ENCODE measurements at regions not wholly inside any gene's neighbourhood (a gene's known extent, or its start where the extent isn't known, plus 50 kb on each side); places are given as distances from the start of the nearest gene placed in this dataset.

GRCh38 chr5:158127536-158127935 lies 268.6 kb upstream of the CLINT1 start:
- no peak overlapping the region for H3K27ac Mint-ChIP-seq
- no peaks in the 10 kb centered on the region for H3K36me3 Mint-ChIP-seq
- no peak for ATAC-seq (ENCODE audit: low read depth)
- H3K4me3 Mint-ChIP-seq, result no peak overlapping the region
- peaks cover 8% of the 10 kb centered on the region for H3K4me1 Mint-ChIP-seq
- peaks cover 5% of the 10 kb centered on the region for H3K27me3 Mint-ChIP-seq
- DNase-seq (ENCODE audit: low spot score in 2 of 2), result no peak
- H3K9me3 Mint-ChIP-seq, result no peaks in the 10 kb centered on the region

DNA sequence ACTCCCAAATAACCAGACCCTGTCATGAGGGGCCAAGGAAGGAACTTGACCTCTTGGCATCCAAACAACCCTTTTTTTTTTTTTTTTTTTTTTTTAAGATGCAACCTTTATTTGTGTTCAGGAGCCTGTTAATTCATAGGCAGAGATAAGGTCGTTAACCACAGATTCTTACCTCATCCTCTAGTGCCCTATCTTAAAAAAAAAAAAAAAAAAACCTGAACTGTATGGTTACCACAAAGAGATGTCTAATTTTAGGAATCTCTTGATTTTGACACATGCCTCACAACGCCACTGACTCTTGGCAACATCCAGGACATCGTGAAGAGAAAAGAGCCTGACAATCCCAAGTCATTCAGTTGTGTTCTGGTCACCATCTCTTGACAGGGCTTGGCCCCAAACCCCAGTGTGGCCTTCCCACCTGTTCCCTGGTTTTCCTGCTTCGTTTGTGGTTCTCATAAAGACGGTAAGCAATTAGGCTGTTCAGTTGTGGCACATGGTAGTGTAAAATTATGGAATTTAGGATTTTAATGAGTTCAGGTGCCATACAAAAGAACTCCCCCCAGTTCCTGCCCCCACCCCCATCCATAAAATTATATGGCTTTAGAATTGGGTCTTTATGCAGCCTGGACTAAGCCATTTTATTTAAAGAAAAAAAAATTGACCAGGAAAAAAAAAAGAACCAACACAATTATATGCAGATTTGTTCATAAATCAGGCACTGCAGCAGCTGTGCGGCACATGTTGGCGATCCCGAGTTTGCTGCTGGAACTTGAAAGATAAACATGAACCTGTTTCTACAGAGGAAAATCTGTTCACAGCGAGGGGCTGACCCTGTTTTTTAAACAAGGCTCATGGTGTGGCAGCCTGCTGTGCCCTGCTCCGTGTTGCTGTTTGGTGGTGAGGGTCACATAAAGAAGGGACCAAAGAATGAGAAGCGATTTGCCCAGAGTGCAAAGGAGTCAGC lies 267.8 kb upstream of the CLINT1 start:
- H3K4me1 Mint-ChIP-seq, result peaks cover 8% of the 10 kb centered on the region
- DNase-seq (ENCODE audit: low spot score in 2 of 2), result no peak
- no peaks in the 10 kb centered on the region for H3K36me3 Mint-ChIP-seq
- no peak for ATAC-seq (ENCODE audit: low read depth)
- peaks cover 5% of the 10 kb centered on the region for H3K27me3 Mint-ChIP-seq
- no peak overlapping the region for H3K27ac Mint-ChIP-seq
- H3K4me3 Mint-ChIP-seq, result no peak overlapping the region
- no peaks in the 10 kb centered on the region for H3K9me3 Mint-ChIP-seq

DNA sequence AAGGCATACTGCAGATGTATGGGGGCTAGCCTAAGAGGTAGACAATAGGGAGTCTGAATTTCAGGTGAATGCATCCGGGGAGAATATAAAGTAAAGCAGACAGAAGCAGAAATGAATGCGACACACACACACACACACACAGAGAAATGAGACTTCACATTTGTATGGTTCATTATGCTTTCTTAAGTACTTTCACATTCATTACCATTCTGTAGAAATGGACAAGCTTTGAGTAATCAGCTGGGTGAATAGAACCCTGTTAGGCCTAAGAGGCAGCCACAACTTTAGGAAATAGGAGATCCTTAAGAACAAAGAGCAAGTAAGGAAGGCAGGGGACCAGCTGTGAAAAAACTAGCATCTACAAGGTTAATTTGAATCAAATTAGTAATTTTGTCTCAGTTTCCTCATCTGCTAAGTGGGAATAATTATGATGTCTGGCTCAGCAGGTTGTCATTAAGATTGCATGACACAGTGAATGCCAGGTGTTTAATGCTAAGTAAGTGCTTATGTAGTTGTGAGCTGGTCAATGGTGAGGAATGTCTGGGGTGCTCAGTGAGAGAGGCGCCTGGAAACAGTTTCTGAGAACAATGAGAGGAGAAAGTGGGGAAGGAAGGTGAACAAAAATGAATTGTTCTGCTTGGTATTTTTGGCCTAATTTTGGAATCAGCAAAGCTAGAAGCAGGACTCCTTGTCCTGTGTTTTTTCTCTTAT lies 265.8 kb upstream of the CLINT1 start:
- Mint-ChIP-seq H3K27ac (no peak overlapping the region), H3K27me3 (peaks cover 3% of the 10 kb centered on the region), H3K4me1 (peaks cover 8% of the 10 kb centered on the region), H3K4me3 (no peak overlapping the region), H3K9me3 (no peaks in the 10 kb centered on the region), H3K36me3 (no peaks in the 10 kb centered on the region)
- no peak for ATAC-seq (ENCODE audit: low read depth)
- no peak for DNase-seq (ENCODE audit: low spot score in 2 of 2)

DNA sequence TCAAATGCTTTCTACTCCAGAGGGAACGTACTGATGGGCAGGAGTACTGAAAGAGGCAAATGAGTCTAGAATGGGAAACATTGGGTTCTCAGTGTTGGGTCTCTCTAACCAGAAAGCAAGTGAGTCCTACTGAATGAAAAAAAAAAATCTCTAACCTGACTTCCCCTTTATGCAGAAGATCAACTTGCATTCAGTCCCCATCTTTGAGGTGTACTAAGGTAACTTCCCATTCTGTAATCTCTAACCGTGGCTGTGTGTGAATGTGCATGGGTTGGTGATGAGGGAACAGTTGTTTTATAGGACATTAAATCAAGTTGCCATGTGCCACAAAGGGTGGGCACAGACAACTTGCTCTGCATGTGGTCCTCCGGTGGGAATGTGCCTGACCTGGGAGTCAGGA lies 264.6 kb upstream of the CLINT1 start:
- DNase-seq (ENCODE audit: low spot score in 2 of 2), result no peak
- no peaks in the 10 kb centered on the region for H3K36me3 Mint-ChIP-seq
- peak; percentile 85 for ATAC-seq (ENCODE audit: low read depth)
- H3K27me3 Mint-ChIP-seq, result peaks cover 4% of the 10 kb centered on the region
- no peaks in the 10 kb centered on the region for H3K9me3 Mint-ChIP-seq
- no peak overlapping the region for H3K4me3 Mint-ChIP-seq
- H3K27ac Mint-ChIP-seq, result no peak overlapping the region
- peaks cover 8% of the 10 kb centered on the region for H3K4me1 Mint-ChIP-seq

DNA sequence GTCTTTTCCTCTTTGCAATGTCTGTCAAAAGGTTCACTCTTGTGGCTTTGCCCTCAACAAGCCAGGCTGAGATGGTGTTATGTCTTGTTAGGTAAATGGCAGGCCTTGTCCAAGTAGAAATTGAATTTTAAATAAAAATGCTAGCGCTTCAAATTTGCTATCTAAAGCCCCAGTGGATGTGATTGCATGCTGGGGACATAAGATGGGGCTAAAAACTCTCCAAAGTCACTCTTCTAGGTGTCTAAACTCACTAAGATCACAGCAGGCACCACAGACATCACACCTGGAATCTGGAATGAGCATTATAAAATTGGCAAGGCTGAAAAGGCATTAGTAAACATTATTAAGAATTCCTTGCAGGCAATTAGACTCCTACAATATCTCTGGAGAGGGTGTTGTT lies 262.7 kb upstream of the CLINT1 start:
- no peak overlapping the region for H3K27ac Mint-ChIP-seq
- ATAC-seq (ENCODE audit: low read depth) (no peak), DNase-seq (ENCODE audit: low spot score in 2 of 2) (no peak)
- peaks cover 8% of the 10 kb centered on the region for H3K4me1 Mint-ChIP-seq
- H3K9me3 Mint-ChIP-seq, result no peaks in the 10 kb centered on the region
- no peaks in the 10 kb centered on the region for H3K36me3 Mint-ChIP-seq
- H3K4me3 Mint-ChIP-seq, result no peak overlapping the region
- peaks cover 13% of the 10 kb centered on the region for H3K27me3 Mint-ChIP-seq

GRCh38 chr5:158120760-158121159 lies 261.8 kb upstream of the CLINT1 start:
- peaks cover 16% of the 10 kb centered on the region for H3K27me3 Mint-ChIP-seq
- ATAC-seq (ENCODE audit: low read depth) (no peak), DNase-seq (ENCODE audit: low spot score in 2 of 2) (no peak)
- H3K4me1 Mint-ChIP-seq, result peaks cover 8% of the 10 kb centered on the region
- H3K36me3 Mint-ChIP-seq, result no peaks in the 10 kb centered on the region
- H3K9me3 Mint-ChIP-seq, result no peaks in the 10 kb centered on the region
- H3K4me3 Mint-ChIP-seq, result no peak overlapping the region
- no peak overlapping the region for H3K27ac Mint-ChIP-seq

DNA sequence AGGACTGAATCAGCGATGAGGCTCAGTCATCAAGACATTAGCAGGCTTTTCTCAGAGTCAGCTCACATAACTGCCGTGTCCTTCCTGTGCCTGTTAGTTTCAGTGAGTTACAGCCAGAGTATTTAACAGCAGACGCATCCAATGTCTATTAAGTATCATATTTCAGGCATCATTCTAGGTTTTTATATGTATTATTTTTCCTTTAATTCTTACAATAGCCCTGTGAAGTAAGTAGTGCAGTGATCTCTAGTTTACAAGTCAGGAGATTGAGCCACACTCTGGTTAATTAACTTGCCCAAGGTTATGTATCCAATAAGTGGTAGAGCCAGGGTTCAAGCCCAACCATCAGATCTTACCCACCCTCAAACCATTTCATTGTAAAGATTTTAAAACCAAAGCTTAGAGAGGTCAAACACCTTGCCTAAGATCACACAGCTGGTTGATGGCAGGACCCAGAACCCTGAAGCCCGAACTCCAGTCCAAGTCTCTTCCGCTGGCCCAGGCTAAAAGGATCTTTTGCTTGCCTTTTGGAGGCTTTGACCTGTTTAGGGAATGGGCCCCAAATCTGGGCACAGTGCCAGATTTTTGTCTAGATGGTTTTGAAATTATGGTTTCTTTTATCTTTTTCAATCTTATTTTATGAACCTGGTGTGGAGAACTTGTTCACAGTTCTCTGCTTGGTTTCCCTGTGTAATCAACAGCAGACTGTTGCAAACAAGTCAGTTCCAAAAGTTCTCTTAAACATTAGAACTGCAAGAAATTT lies 261.2 kb upstream of the CLINT1 start:
- peaks cover 19% of the 10 kb centered on the region for H3K27me3 Mint-ChIP-seq
- ATAC-seq (ENCODE audit: low read depth), result no peak
- H3K27ac Mint-ChIP-seq, result no peak overlapping the region
- H3K4me1 Mint-ChIP-seq, result peaks cover 8% of the 10 kb centered on the region
- H3K4me3 Mint-ChIP-seq, result no peak overlapping the region
- H3K9me3 Mint-ChIP-seq, result no peaks in the 10 kb centered on the region
- H3K36me3 Mint-ChIP-seq, result no peaks in the 10 kb centered on the region
- no peak for DNase-seq (ENCODE audit: low spot score in 2 of 2)

GRCh38 chr5:158117467-158118160 lies 258.7 kb upstream of the CLINT1 start:
- no peak overlapping the region for H3K4me3 Mint-ChIP-seq
- no peaks in the 10 kb centered on the region for H3K4me1 Mint-ChIP-seq
- DNase-seq (ENCODE audit: low spot score in 2 of 2) (no peak), ATAC-seq (ENCODE audit: low read depth) (no peak)
- peaks cover 8% of the 10 kb centered on the region for H3K9me3 Mint-ChIP-seq
- peaks cover 21% of the 10 kb centered on the region for H3K27me3 Mint-ChIP-seq
- H3K36me3 Mint-ChIP-seq, result no peaks in the 10 kb centered on the region
- H3K27ac Mint-ChIP-seq, result no peak overlapping the region

DNA sequence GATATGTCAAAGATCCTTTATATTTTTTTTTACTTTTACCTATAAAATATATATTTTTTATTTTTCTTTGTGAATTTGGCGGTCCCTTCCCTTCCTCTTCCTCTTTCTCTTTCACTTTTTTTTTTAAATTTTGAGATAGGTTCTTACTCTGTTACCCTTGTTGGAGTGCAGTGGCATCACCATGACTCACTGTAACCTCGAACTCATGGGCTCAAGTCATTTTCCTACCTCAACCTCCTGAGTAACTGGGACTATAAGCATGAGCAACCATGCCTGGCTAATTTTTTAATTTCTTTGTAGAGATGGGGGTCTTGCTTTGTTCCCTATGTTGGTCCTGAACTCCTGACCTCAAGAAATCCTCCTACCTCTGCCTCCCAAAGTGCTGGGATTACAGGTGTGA lies 258.0 kb upstream of the CLINT1 start:
- no peaks in the 10 kb centered on the region for H3K4me1 Mint-ChIP-seq
- DNase-seq (ENCODE audit: low spot score in 2 of 2) (no peak), ATAC-seq (ENCODE audit: low read depth) (no peak)
- H3K4me3 Mint-ChIP-seq, result no peak overlapping the region
- no peaks in the 10 kb centered on the region for H3K36me3 Mint-ChIP-seq
- peaks cover 21% of the 10 kb centered on the region for H3K27me3 Mint-ChIP-seq
- peaks cover 8% of the 10 kb centered on the region for H3K9me3 Mint-ChIP-seq
- H3K27ac Mint-ChIP-seq, result no peak overlapping the region

DNA sequence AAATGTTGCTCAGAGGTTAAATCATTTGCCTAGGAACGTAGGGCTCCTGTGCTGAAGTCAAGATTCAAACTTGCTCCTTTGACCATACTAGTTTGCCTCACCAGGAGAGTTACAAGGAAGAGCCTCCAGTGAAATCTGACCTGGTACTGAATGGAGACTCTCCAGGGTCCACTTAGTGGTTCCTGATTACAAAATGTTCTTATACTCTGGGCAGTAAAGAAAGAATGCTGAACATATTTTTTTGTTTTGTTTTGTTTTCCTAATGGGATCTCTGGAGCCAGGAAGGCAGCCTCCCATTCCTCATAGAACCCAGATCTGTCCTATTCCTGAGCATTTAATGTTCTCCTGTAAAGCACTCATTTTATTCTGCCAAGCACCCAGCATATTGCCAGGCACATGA lies 256.5 kb upstream of the CLINT1 start:
- Mint-ChIP-seq H3K36me3 (no peaks in the 10 kb centered on the region), H3K4me3 (no peak overlapping the region), H3K27ac (no peak overlapping the region), H3K9me3 (peaks cover 8% of the 10 kb centered on the region), H3K4me1 (no peaks in the 10 kb centered on the region), H3K27me3 (peaks cover 21% of the 10 kb centered on the region)
- ATAC-seq (ENCODE audit: low read depth), result no peak
- no peak for DNase-seq (ENCODE audit: low spot score in 2 of 2)

GRCh38 chr5:158108177-158108576 lies 249.2 kb upstream of the CLINT1 start:
- Mint-ChIP-seq H3K9me3 (peaks cover under 1% of the 10 kb centered on the region), H3K27me3 (peaks cover 9% of the 10 kb centered on the region), H3K36me3 (no peaks in the 10 kb centered on the region), H3K27ac (no peak overlapping the region), H3K4me3 (no peak overlapping the region), H3K4me1 (no peaks in the 10 kb centered on the region)
- ATAC-seq (ENCODE audit: low read depth), result no peak
- no peak for DNase-seq (ENCODE audit: low spot score in 2 of 2)

DNA sequence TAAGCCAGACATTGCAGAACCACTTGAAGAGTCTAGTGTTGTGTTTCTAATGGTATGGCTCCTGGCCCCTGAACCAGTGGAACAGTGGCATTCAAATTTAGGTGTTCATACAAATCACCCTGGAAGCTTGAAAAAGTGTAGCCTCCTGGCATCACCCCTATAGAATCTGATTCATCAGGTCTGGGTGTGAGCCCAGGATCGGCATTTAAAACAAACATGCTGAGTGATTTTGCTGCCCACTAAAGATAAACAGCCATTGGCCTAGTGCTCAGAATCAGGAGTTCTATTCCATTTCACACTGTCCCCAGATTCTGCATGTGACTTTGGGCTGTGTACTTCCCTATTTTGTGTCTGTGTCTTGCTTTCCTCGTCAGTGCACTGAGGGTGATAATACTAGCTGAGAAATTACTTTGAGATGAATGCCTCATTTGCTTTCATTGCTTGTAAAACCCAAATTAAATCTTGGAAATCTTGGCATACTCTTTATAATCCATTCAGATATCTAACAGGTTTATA lies 241.5 kb upstream of the CLINT1 start:
- ATAC-seq (ENCODE audit: low read depth) (peak; percentile 70), DNase-seq (ENCODE audit: low spot score in 2 of 2) (no peak)
- Mint-ChIP-seq H3K9me3 (no peaks in the 10 kb centered on the region), H3K4me3 (no peak overlapping the region), H3K36me3 (no peaks in the 10 kb centered on the region), H3K27me3 (peaks cover 7% of the 10 kb centered on the region), H3K4me1 (no peaks in the 10 kb centered on the region), H3K27ac (no peak overlapping the region)

DNA sequence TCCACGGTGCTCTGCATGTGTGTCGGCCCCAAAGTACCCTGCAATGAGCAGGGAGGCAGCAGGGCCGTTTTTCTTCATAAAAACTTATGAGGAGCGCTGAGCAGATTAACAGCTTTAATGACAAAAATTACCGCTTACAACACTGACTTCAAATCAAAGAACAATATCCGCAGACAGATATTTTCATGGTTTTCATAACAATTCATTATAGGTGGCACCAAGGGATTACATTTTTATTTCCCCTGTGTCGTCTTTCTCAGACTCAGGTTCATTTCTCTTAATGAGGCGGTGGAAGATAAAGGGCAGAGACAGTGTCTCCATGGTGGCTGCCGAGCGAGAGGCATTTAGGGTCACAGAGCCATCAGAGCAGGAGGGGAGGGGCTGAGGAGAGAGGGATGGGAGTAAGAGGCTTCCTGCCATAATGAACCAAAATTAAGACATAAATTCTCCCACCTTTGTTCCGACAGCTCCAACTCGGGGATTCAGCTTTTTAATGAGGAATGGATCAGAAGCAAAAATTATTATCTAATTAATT lies 240.7 kb upstream of the CLINT1 start:
- DNase-seq (ENCODE audit: low spot score in 2 of 2) (no peak), ATAC-seq (ENCODE audit: low read depth) (no peak)
- H3K4me1 Mint-ChIP-seq, result no peaks in the 10 kb centered on the region
- H3K9me3 Mint-ChIP-seq, result no peaks in the 10 kb centered on the region
- no peak overlapping the region for H3K4me3 Mint-ChIP-seq
- H3K36me3 Mint-ChIP-seq, result no peaks in the 10 kb centered on the region
- no peak overlapping the region for H3K27ac Mint-ChIP-seq
- H3K27me3 Mint-ChIP-seq, result peaks cover 8% of the 10 kb centered on the region
